C4-2B (cell line): ENCODE measurements at regions not wholly inside any gene's neighbourhood (a gene's known extent, or its start where the extent isn't known, plus 50 kb on each side); places are given as distances from the start of the nearest gene placed in this dataset.

Experiments
- H3K27ac ChIP-seq: fragments of 450-650 bp; 2 replicates; pipeline ENCODE4 v1.5.1; 2017
- CTCF ChIP-seq: fragments of 450-650 bp; conservative IDR thresholded peaks from 2 replicates; pipeline ENCODE4 v1.5.1; 2017; ENCODE audit warnings: mild to moderate bottlenecking
- ZFX ChIP-seq: fragments of 450-650 bp; IDR thresholded peaks from 2 replicates; pipeline ENCODE4 v1.6.1; 2017

- no peak for TF ChIP-seq CTCF
- no peak for TF ChIP-seq ZFX
Observed at GRCh38 chr1:58325866-58326265, 220.7 kb downstream of the OMA1 start.

GRCh38 chr1:58324558-58324957, 222.0 kb downstream of the OMA1 start:
- no peak for TF ChIP-seq CTCF
- TF ChIP-seq ZFX = no peak
- H3K27ac ChIP-seq = no peak overlapping the region

More at GRCh38 chr1:58325866-58326265, 220.7 kb downstream of the OMA1 start:
- no peak overlapping the region for H3K27ac ChIP-seq

GRCh38 chr1:58318157-58319005, 228.1 kb downstream of the OMA1 start:
- no peak overlapping the region for H3K27ac ChIP-seq
- no peak for TF ChIP-seq ZFX
- TF ChIP-seq CTCF = no peak

- no peak for TF ChIP-seq CTCF
- no peak overlapping the region for H3K27ac ChIP-seq
Observed at GRCh38 chr1:58317694-58318093, 228.8 kb downstream of the OMA1 start.

GRCh38 chr1:58317086-58317485, 229.4 kb downstream of the OMA1 start:
- TF ChIP-seq CTCF (no peak), ZFX (no peak)
- no peak overlapping the region for H3K27ac ChIP-seq

GRCh38 chr1:58316141-58316540, 230.4 kb downstream of the OMA1 start:
- TF ChIP-seq CTCF (no peak), ZFX (no peak)
- H3K27ac ChIP-seq = no peak overlapping the region

- no peak overlapping the region for H3K27ac ChIP-seq
- TF ChIP-seq ZFX = no peak
- no peak for TF ChIP-seq CTCF
Observed at GRCh38 chr1:58312971-58313563, 233.5 kb downstream of the OMA1 start.
